ENCODE measurements at regions not wholly inside any gene's neighbourhood (a gene's known extent, or its start where the extent isn't known, plus 50 kb on each side); places are given as distances from the start of the nearest gene placed in this dataset.

DNA sequence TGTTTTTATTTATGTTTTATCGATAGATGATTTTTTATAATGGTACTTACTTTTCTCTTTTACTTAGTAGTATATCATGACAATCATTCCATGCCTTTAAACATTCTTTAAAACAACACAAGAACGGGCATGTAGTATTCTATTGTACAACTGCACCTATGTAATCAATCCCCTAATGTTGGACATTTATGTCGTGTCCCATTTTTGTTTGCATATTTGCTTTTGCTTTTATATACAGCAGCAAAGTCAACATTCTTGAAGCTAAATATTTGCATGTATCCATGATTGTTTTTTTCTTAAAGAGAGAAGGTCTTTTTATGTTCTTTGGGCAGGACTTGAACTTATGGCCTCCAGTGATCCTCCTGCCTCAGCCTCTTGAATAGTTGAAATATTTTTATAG, 527.0 kb upstream of the CLINT1 start:
- TF ChIP-seq POLR2A (IDR thresholded peaks at IDR 0.05), result no peak
- TF ChIP-seq, protein P1, sequence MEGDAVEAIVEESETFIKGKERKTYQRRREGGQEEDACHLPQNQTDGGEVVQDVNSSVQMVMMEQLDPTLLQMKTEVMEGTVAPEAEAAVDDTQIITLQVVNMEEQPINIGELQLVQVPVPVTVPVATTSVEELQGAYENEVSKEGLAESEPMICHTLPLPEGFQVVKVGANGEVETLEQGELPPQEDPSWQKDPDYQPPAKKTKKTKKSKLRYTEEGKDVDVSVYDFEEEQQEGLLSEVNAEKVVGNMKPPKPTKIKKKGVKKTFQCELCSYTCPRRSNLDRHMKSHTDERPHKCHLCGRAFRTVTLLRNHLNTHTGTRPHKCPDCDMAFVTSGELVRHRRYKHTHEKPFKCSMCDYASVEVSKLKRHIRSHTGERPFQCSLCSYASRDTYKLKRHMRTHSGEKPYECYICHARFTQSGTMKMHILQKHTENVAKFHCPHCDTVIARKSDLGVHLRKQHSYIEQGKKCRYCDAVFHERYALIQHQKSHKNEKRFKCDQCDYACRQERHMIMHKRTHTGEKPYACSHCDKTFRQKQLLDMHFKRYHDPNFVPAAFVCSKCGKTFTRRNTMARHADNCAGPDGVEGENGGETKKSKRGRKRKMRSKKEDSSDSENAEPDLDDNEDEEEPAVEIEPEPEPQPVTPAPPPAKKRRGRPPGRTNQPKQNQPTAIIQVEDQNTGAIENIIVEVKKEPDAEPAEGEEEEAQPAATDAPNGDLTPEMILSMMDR (IDR thresholded peaks at IDR 0.05), result no peak
